Fibroblast of mammary gland (primary cell): ENCODE measurements at regions not wholly inside any gene's neighbourhood (a gene's known extent, or its start where the extent isn't known, plus 50 kb on each side); places are given as distances from the start of the nearest gene placed in this dataset.
A peak's percentile ranks its signal among the peaks of the same experiment; 100 is the strongest.

Experiments
- DNase-seq: peaks from one replicate; pipeline ENCODE4 v3.0.0-alpha.2; 2010; ENCODE audit warnings: low read depth
- H3K4me3 ChIP-seq: 2 replicates; pipeline ENCODE4 v1.5.1; 2011; ENCODE audit warnings: low read depth, mild to moderate bottlenecking, low read length, moderate library complexity; ENCODE audit not compliant: control insufficient read depth
- CTCF ChIP-seq: conservative IDR thresholded peaks from 2 replicates; pipeline ENCODE4 v1.5.1; 2011; ENCODE audit warnings: low read depth, low read length, inconsistent platforms; ENCODE audit not compliant: control insufficient read depth, insufficient read depth

GRCh38 chr3:157751386-157751785 is 248.2 kb upstream of the VEPH1 start:
- no peak for DNase-seq
- TF ChIP-seq CTCF, result no peak
- no peak overlapping the region for H3K4me3 ChIP-seq

- TF ChIP-seq CTCF, result no peak
- DNase-seq, result peak; percentile 33
- no peak overlapping the region for H3K4me3 ChIP-seq
Observed at GRCh38 chr3:157746391-157746790, 243.2 kb upstream of the VEPH1 start.

- H3K4me3 ChIP-seq, result no peak overlapping the region
- no peak for TF ChIP-seq CTCF
- no peak for DNase-seq
Observed at GRCh38 chr3:157741607-157742006, 238.4 kb upstream of the VEPH1 start.

- DNase-seq, result no peak
- H3K4me3 ChIP-seq, result no peak overlapping the region
- no peak for TF ChIP-seq CTCF
Observed at GRCh38 chr3:157738441-157738840, 235.2 kb upstream of the VEPH1 start.

- no peak for DNase-seq
- H3K4me3 ChIP-seq, result no peak overlapping the region
- TF ChIP-seq CTCF, result no peak
Observed at GRCh38 chr3:157718800-157719199, 215.6 kb upstream of the VEPH1 start.

GRCh38 chr3:157713101-157713500 is 209.9 kb upstream of the VEPH1 start:
- DNase-seq, result no peak
- H3K4me3 ChIP-seq, result no peak overlapping the region
- no peak for TF ChIP-seq CTCF

GRCh38 chr3:157705258-157705657 is 202.0 kb upstream of the VEPH1 start:
- DNase-seq, result no peak
- H3K4me3 ChIP-seq, result no peak overlapping the region

More at GRCh38 chr3:157705258-157705657, 202.0 kb upstream of the VEPH1 start:
- no peak for TF ChIP-seq CTCF
